Activated T-cell treated with anti-CD3 and anti-CD28 coated beads, Interleukin-2, amount 50 U/mL, for 1 hour (primary cell): ENCODE measurements at regions not wholly inside any gene's neighbourhood (a gene's known extent, or its start where the extent isn't known, plus 50 kb on each side); places are given as distances from the start of the nearest gene placed in this dataset.

ENCODE experiments used
- DNase-seq: peaks from one replicate; pipeline ENCODE4 v3.0.0-alpha.2; 2020

- DNase-seq, result no peak
Observed at GRCh38 chr5:2049876-2050275, 167.2 kb upstream of the IRX4 start.

GRCh38 chr5:2048664-2049063 lies 165.9 kb upstream of the IRX4 start:
- DNase-seq, result no peak

GRCh38 chr5:2047341-2047927 lies 164.7 kb upstream of the IRX4 start:
- DNase-seq, result no peak

DNA sequence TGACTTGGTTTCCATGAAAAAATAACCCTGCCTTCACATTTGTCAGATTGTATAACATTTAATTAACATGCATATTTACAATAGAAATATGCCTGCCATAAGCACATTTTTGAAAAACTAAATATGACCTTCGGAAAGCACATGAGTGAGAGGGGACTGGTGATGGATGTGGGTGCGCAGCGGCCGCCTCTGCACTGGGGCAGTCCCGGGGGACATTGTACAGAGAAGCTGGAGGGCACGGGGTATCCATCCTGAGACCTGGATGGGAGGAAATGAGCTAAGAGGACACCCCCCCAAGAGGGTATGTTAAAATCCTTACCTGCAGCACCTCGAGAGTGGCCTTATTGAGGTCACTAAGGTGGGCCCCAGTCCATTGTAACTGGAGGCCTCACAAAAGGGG lies 161.3 kb upstream of the IRX4 start:
- no peak for DNase-seq

- DNase-seq, result no peak
Observed at GRCh38 chr5:2039180-2039531, 156.4 kb upstream of the IRX4 start.

DNA sequence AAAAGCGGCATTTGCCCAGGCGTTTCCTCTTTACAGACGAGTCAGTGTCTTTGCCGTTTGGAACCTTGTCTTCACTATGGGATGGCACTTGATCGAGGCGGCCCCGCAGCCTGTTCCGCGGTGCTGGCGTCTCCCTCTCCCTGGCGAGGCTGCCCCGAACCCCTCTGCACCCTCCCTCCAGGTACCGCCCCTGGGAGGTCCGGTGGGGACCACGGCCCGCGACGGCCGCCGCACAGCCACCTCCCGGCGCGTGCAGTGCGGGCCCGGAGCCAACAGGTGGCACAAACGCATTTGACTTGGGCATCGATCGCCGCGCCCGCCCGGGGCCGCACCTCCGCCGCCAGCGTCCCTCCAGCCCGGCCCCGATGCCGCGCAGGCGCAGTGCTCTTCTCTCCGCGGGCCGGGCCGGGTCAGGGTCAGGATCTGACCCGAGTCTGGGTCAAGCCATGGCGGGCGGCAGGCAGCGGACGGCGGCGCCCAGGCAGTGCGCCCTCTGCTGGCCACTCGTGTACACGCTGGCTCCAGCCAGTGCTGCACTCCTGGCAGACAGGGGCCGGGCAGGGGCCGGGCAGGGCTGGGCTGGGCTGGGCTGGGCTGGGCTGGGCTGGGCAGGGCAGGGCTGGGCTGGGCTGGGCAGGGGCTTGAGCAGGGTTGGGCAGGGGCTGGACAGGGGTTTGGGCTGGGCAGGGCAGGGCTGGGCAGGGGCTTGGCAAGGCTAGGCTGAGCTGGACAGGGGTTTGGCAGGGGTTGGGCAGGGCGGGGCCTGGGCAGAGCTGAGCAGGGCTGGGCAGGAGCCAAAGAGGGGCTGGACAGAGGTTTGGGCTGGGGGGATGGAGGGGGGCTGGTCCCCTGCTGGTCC lies 155.8 kb upstream of the IRX4 start:
- DNase-seq, result peak; percentile 72

DNA sequence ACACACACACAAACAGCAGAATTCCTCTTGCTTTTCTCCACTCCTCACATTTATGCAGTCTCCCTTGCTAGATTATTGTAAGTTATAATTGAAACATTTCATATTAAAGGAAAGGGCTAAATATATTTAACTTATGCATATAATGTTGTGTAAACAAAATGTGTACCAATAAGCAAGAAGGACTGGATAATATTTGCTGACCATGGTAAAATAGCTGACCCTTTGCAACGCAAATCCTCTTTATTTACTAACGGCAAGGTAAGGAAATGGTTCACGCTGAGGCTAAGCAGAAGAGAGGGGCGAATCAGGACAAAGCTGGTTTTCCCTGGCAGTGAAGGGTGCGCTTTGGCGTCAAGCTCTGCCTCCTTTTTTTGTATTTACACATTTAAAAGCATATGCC lies 154.2 kb upstream of the IRX4 start:
- DNase-seq, result no peak

GRCh38 chr5:2032432-2032831 lies 149.7 kb upstream of the IRX4 start:
- no peak for DNase-seq

- DNase-seq, result no peak
Observed at GRCh38 chr5:2031581-2031980, 148.9 kb upstream of the IRX4 start.

DNA sequence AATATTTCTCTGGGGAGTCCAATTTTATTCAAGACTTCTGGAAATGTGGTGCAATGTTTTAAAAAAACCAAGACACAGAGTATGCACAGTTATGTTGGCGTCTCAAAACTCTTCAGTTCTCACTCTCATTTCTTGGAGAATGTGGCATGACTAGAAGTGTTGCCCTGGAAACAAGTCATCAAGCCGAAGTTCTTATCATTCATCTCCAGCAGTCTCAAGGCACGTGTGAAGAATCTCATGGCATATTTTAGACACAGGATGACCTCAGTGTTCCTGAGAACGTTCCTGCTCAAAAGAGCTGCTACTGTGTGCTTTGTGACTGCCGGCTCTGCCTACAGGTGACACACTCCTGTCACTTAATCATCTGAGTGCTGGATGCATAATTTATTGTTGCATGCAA lies 147.4 kb upstream of the IRX4 start:
- DNase-seq, result no peak

DNA sequence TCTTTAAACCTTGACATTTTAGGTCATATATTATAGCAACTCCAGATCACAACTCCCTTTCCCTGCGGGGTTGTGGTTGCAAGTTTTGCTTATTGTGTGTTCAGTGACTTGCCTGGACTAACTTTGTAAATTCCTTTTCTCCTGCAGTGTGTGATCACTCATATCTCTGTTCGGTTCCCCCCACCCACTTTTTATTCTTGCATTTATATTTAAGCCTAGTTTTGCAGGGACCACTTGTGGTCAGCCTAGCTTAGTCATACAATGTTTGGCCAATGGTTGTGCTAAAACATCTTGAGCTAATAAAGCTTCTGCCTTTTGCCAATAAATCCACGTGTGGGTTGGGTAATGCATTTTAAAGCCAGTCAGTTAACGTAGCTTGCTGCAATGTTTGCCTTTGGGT lies 146.5 kb upstream of the IRX4 start:
- no peak for DNase-seq

GRCh38 chr5:2027790-2028189 lies 145.1 kb upstream of the IRX4 start:
- no peak for DNase-seq

- DNase-seq, result no peak
Observed at GRCh38 chr5:2024986-2025721, 142.4 kb upstream of the IRX4 start.

- no peak for DNase-seq
Observed at GRCh38 chr5:2023196-2023595, 140.5 kb upstream of the IRX4 start.

- no peak for DNase-seq
Observed at GRCh38 chr5:2022436-2022835, 139.7 kb upstream of the IRX4 start.

- no peak for DNase-seq
Observed at GRCh38 chr5:2021484-2022176, 138.9 kb upstream of the IRX4 start.

DNA sequence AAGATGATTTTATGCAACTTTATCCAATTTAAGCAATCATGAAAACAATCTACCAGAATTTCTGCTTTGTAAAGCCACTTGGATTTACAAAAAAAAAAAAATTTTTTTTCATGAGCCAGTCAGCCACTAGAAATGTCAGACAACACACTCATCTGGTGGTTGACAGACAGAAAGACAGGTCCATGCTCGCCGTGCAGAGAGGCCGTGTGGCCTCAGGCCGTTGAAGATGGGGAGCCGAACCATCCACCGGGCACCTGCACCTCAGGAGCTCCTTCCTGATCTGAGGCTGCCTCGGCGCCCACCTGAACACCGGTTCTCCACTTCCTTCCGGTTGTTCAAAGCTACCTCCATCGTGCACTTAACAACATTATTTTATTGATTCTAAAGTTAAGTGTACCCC lies 138.0 kb upstream of the IRX4 start:
- DNase-seq, result no peak

GRCh38 chr5:2019716-2020115 lies 137.0 kb upstream of the IRX4 start:
- DNase-seq, result no peak

- DNase-seq, result no peak
Observed at GRCh38 chr5:2018390-2018724, 135.6 kb upstream of the IRX4 start.

GRCh38 chr5:2017540-2018389 lies 135.0 kb upstream of the IRX4 start:
- DNase-seq, result no peak

DNA sequence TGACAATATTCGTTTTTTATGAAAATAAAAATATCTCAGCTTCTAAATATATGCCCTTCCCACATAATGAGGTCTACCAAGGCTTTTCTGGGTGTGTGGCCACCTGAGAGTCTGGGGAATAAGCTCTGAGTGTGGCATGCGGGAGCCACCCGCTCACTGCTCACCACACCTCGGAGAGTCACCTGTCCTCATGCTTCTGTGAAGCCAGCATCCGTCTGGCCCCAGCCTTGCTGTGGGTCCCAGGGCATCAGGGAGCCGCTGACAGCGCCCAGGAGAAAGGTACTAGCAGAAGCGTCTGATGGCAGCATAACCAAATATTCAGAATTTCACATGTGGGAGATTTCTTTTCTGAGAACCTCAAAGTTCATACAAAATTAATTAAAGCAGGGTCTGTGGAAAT lies 133.2 kb upstream of the IRX4 start:
- no peak for DNase-seq

- no peak for DNase-seq
Observed at GRCh38 chr5:2015124-2015848, 132.6 kb upstream of the IRX4 start.
